HFFc6 (cell line): ENCODE measurements at regions not wholly inside any gene's neighbourhood (a gene's known extent, or its start where the extent isn't known, plus 50 kb on each side); places are given as distances from the start of the nearest gene placed in this dataset.

Experiments used
- DNase-seq: peaks from one replicate; pipeline ENCODE4 v3.0.0-alpha.2; 2018
- H3K27ac Mint-ChIP-seq: 2 replicates; pipeline ENCODE4 v1.8.0; 2020; ENCODE audit warnings: mild to moderate bottlenecking, mixed read lengths
- H3K27me3 Mint-ChIP-seq: 2 replicates; pipeline ENCODE4 v1.8.0; 2021; ENCODE audit warnings: mild to moderate bottlenecking, moderate library complexity, mixed read lengths; ENCODE audit not compliant: insufficient read depth
- H3K36me3 Mint-ChIP-seq: 2 replicates; pipeline ENCODE4 v1.8.0; 2021; ENCODE audit warnings: low read depth, mixed read lengths
- H3K4me1 Mint-ChIP-seq: 2 replicates; pipeline ENCODE4 v1.8.0; 2020; ENCODE audit warnings: low read depth, mixed read lengths
- H3K4me3 Mint-ChIP-seq: 2 replicates; pipeline ENCODE4 v1.8.0; 2020; ENCODE audit warnings: mild to moderate bottlenecking, moderate library complexity, mixed read lengths
- H3K9me3 Mint-ChIP-seq: 2 replicates; pipeline ENCODE4 v1.8.0; 2020; ENCODE audit warnings: mild to moderate bottlenecking, mixed read lengths
- CTCF ChIP-seq: fragments of 200-600 bp; sonication (generic); IDR thresholded peaks from 2 replicates; pipeline ENCODE4 v1.5.0; 2021; ENCODE audit warnings: antibody characterized with exemption, mild to moderate bottlenecking

DNA sequence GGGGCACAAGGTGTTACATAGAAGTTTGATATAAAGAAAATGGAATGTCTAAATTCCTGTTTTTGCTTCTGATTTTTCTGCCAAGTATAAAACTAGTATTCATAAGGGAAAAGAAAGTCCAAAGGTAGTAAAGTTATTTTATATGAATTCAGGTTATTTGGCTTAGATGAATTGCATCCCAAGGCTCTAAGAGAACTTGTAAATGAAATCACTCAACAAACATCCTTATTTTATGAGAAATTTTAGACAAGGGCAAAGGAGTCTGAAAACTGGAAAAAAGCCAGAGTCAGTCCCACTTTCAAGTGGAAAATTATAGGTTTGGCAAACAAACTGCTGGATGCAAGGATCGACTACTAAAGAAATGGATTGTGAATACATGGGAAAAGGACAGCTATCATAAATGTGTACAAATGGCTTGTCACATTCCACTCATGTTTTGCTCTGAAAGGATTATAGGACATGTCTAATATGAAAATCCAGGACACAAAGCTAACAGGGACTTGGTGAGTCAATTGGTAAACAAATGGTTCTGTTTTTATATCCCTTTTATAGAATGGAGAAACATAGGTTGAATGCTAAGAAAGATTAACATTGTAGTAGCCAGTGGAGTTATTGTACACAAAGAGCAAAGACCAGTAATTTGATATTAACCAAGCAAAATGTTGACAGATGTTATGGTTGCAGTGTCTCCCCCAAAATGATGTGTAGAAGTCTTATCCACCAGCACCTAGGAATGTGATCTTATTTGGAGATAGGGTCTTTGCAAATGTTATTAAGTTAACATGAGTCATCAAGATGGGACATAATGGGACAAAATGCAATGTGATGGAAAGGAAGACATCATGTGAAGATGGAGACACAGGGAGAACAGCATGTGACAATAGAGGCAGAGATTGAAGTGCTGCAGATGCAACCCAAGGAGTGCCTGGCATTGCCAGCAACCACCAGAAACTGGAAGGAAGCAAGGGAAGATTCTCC, 495.7 kb downstream of the TLE1 start:
- TF ChIP-seq CTCF = no peak
- no peak for DNase-seq
- Mint-ChIP-seq H3K36me3 (no peaks in the 10 kb centered on the region), H3K4me3 (no peak overlapping the region), H3K4me1 (no peaks in the 10 kb centered on the region), H3K27ac (no peak overlapping the region), H3K9me3 (peaks cover 4% of the 10 kb centered on the region; the same call in 1 of the 2 replicates), H3K27me3 (no peaks in the 10 kb centered on the region)

DNA sequence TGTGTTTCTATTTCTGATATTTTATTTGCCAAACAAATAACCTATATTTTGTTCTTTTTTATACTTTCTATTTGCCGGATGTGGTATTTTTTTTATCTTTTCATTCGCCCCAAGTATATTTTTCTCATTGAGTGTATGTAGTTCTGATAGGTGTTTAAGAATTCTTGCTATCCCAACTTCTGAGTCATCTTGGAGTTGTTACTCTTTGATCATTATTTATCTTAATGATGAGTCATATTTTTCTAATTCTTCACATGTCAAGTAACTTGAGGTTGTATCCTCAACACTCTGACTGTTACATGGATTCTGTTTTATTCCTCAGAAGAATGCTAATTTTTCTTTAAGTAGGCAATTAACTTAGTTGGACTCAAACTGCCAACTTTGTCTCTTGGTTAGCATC, 498.1 kb downstream of the TLE1 start:
- no peak for TF ChIP-seq CTCF
- Mint-ChIP-seq H3K27ac (no peak overlapping the region), H3K4me1 (no peaks in the 10 kb centered on the region), H3K9me3 (peaks cover 4% of the 10 kb centered on the region; the same call in 1 of the 2 replicates), H3K27me3 (no peaks in the 10 kb centered on the region), H3K36me3 (no peaks in the 10 kb centered on the region), H3K4me3 (no peak overlapping the region)
- DNase-seq = no peak

GRCh38 chr9:81190659-81191058, 498.7 kb downstream of the TLE1 start:
- no peak for TF ChIP-seq CTCF
- no peaks in the 10 kb centered on the region for H3K27me3 Mint-ChIP-seq
- H3K4me3 Mint-ChIP-seq = no peak overlapping the region
- H3K36me3 Mint-ChIP-seq = no peaks in the 10 kb centered on the region
- peaks cover 4% of the 10 kb centered on the region; the same call in 1 of the 2 replicates for H3K9me3 Mint-ChIP-seq
- no peaks in the 10 kb centered on the region for H3K4me1 Mint-ChIP-seq
- no peak for DNase-seq
- H3K27ac Mint-ChIP-seq = no peak overlapping the region

GRCh38 chr9:81183761-81184160, 505.6 kb downstream of the TLE1 start:
- no peak overlapping the region for H3K27ac Mint-ChIP-seq
- no peaks in the 10 kb centered on the region for H3K9me3 Mint-ChIP-seq
- no peaks in the 10 kb centered on the region for H3K36me3 Mint-ChIP-seq
- no peak overlapping the region for H3K4me3 Mint-ChIP-seq
- no peaks in the 10 kb centered on the region for H3K4me1 Mint-ChIP-seq
- H3K27me3 Mint-ChIP-seq = no peaks in the 10 kb centered on the region
- TF ChIP-seq CTCF = no peak
- peak; percentile 1 for DNase-seq

- H3K4me1 Mint-ChIP-seq = no peaks in the 10 kb centered on the region
- no peak overlapping the region for H3K4me3 Mint-ChIP-seq
- H3K36me3 Mint-ChIP-seq = no peaks in the 10 kb centered on the region
- no peak for TF ChIP-seq CTCF
- H3K9me3 Mint-ChIP-seq = no peaks in the 10 kb centered on the region
- no peaks in the 10 kb centered on the region for H3K27me3 Mint-ChIP-seq
- H3K27ac Mint-ChIP-seq = no peak overlapping the region
- DNase-seq = no peak
These were observed 506.9 kb downstream of the TLE1 start for GRCh38 chr9:81182431-81182830.
